ENCODE measurements at regions not wholly inside any gene's neighbourhood (a gene's known extent, or its start where the extent isn't known, plus 50 kb on each side); places are given as distances from the start of the nearest gene placed in this dataset.

GRCh38 chr6:91447530-91448254, 860.8 kb upstream of the MAP3K7 start:
- no peaks in the 10 kb centered on the region for H3K9me3 ChIP-seq
- CTCF ChIA-PET = no interaction called here
- no peak overlapping the region for H3K27ac ChIP-seq
- DNase-seq (ENCODE audit: low read depth in 1 of 2, low spot score in 1 of 2) (no peak), ATAC-seq (no peak), FAIRE-seq (no peak)
- no peaks in the 10 kb centered on the region for H3K4me1 ChIP-seq
- POLR2A ChIA-PET = no interaction called here
- H3K4me2 ChIP-seq = no peak overlapping the region
- no peak for TF ChIP-seq FOXS1 (CRISPR knock-in tag; IDR thresholded peaks at IDR 0.05)
- no peak for TF ChIP-seq ESRRA (IDR thresholded peaks at IDR 0.05; ENCODE audit: borderline replicate concordance, low read length)
- no peak for TF ChIP-seq REST (IDR thresholded peaks at IDR 0.05)
- TF ChIP-seq RFX5 (IDR thresholded peaks at IDR 0.05) = no peak
- TF ChIP-seq FOSB (CRISPR knock-in tag; IDR thresholded peaks at IDR 0.05) = no peak
- no peak for TF ChIP-seq RCOR1 (IDR thresholded peaks at IDR 0.05; ENCODE audit: low read depth, low read length)
- no peak for TF ChIP-seq USF2 (IDR thresholded peaks at IDR 0.05)
- no peak for TF ChIP-seq EHMT2 (IDR thresholded peaks at IDR 0.05; ENCODE audit: low read depth)
- WGBS (ENCODE audit: missing lambda C conversion rate) = 26% methylated on average over 3 of the region's 3 CpGs
- H3K4me3 ChIP-seq = no peak overlapping the region

GRCh38 chr6:91447081-91447480, 860.2 kb upstream of the MAP3K7 start:
- H3K9me3 ChIP-seq = no peaks in the 10 kb centered on the region
- DNase-seq (ENCODE audit: low read depth in 1 of 2, low spot score in 1 of 2) (no peak), ATAC-seq (no peak), FAIRE-seq (no peak)
- WGBS (ENCODE audit: missing lambda C conversion rate) = 24% methylated on average over 2 of the region's 2 CpGs
- no peaks in the 10 kb centered on the region for H3K4me1 ChIP-seq
- no peak overlapping the region for H3K27ac ChIP-seq
- POLR2A ChIA-PET = no interaction called here
- H3K4me2 ChIP-seq = no peak overlapping the region
- CTCF ChIA-PET = no interaction called here
- no peak for TF ChIP-seq CEBPB (IDR thresholded peaks at IDR 0.05)
- no peak for TF ChIP-seq RAD21 (conservative IDR thresholded peaks at IDR 0.05 in 1 of 2, IDR thresholded peaks at IDR 0.05 in 1 of 2)
- no peak for TF ChIP-seq HOXB5 (CRISPR knock-in tag; IDR thresholded peaks at IDR 0.05)
- TF ChIP-seq E2F6 (IDR thresholded peaks at IDR 0.05; ENCODE audit: borderline replicate concordance, low read depth) = no peak
- TF ChIP-seq MAFK (IDR thresholded peaks at IDR 0.05; ENCODE audit: partially characterized antibody) = no peak
- TF ChIP-seq RCOR1 (IDR thresholded peaks at IDR 0.05; ENCODE audit: low read depth, low read length) = no peak
- TF ChIP-seq MAX (IDR thresholded peaks at IDR 0.05) = no peak
- no peak for TF ChIP-seq USF2 (IDR thresholded peaks at IDR 0.05)
- no peak for TF ChIP-seq TP53 (CRISPR knock-in tag; IDR thresholded peaks at IDR 0.05)
- no peak for TF ChIP-seq ZC3H11A (IDR thresholded peaks at IDR 0.05)
- TF ChIP-seq GATA3 (IDR thresholded peaks at IDR 0.05; ENCODE audit: borderline replicate concordance) = no peak
- TF ChIP-seq POLR2AphosphoS2 (conservative IDR thresholded peaks at IDR 0.05; ENCODE audit: low read length) = no peak
- TF ChIP-seq HES2 (IDR thresholded peaks at IDR 0.05) = no peak
- TF ChIP-seq RARB (CRISPR knock-in tag; IDR thresholded peaks at IDR 0.05) = no peak
- no peak for TF ChIP-seq CTCF (IDR thresholded peaks at IDR 0.05)
- TF ChIP-seq MYC (IDR thresholded peaks at IDR 0.05; ENCODE audit: borderline replicate concordance, low read length) = no peak
- H3K4me3 ChIP-seq = no peak overlapping the region
